ENCODE measurements at regions not wholly inside any gene's neighbourhood (a gene's known extent, or its start where the extent isn't known, plus 50 kb on each side); places are given as distances from the start of the nearest gene placed in this dataset.
"Not testable (repeated sequence)": the region's sequence is repeated elsewhere in the genome, so short reads cannot be mapped to it uniquely, and the experiment has no call there.

GRCh38 chr2:17012297-17012696 lies 346.7 kb upstream of the CYRIA start:
- Mint-ChIP-seq H3K27me3 (no peaks in the 10 kb centered on the region), H3K27ac (no peak overlapping the region), H3K9me3 (peaks cover 3% of the 10 kb centered on the region), H3K4me1 (no peaks in the 10 kb centered on the region), H3K4me3 (no peak overlapping the region), H3K36me3 (no peaks in the 10 kb centered on the region)
- DNase-seq: no peak
- CTCF ChIA-PET: no interaction called here

- CTCF ChIA-PET: no interaction called here
- Mint-ChIP-seq H3K4me1 (no peaks in the 10 kb centered on the region), H3K9me3 (no peaks in the 10 kb centered on the region)
Observed at GRCh38 chr2:17010104-17010503, 344.5 kb upstream of the CYRIA start.

GRCh38 chr2:17000184-17000482 lies 334.5 kb upstream of the CYRIA start:
- Mint-ChIP-seq H3K27ac (no peak overlapping the region), H3K4me1 (no peaks in the 10 kb centered on the region), H3K4me3 (no peak overlapping the region), H3K9me3 (peaks cover 11% of the 10 kb centered on the region), H3K27me3 (no peaks in the 10 kb centered on the region), H3K36me3 (no peaks in the 10 kb centered on the region)
- CTCF ChIA-PET: no interaction called here
- DNase-seq: no peak

More at GRCh38 chr2:17010104-17010503, 344.5 kb upstream of the CYRIA start:
- no peaks in the 10 kb centered on the region for H3K36me3 Mint-ChIP-seq
- no peak overlapping the region for H3K4me3 Mint-ChIP-seq
- DNase-seq: no peak
- no peak overlapping the region for H3K27ac Mint-ChIP-seq
- H3K27me3 Mint-ChIP-seq: no peaks in the 10 kb centered on the region

- Mint-ChIP-seq H3K27ac (no peak overlapping the region), H3K9me3 (peaks cover 13% of the 10 kb centered on the region), H3K36me3 (no peaks in the 10 kb centered on the region), H3K27me3 (no peaks in the 10 kb centered on the region), H3K4me1 (no peaks in the 10 kb centered on the region), H3K4me3 (no peak overlapping the region)
- no peak for DNase-seq
- CTCF ChIA-PET: no interaction called here
Observed at GRCh38 chr2:16999347-17000183, 333.9 kb upstream of the CYRIA start.

- Mint-ChIP-seq H3K4me3 (no peak overlapping the region), H3K4me1 (no peaks in the 10 kb centered on the region), H3K36me3 (no peaks in the 10 kb centered on the region), H3K27me3 (no peaks in the 10 kb centered on the region), H3K27ac (no peak overlapping the region), H3K9me3 (peaks cover 4% of the 10 kb centered on the region)
- DNase-seq: no peak
- CTCF ChIA-PET: no interaction called here
Observed at GRCh38 chr2:16978301-16978700, 312.7 kb upstream of the CYRIA start.

GRCh38 chr2:16974688-16975087 lies 309.1 kb upstream of the CYRIA start:
- no peak overlapping the region for H3K27ac Mint-ChIP-seq
- CTCF ChIA-PET: no interaction called here
- H3K4me1 Mint-ChIP-seq: no peaks in the 10 kb centered on the region
- H3K9me3 Mint-ChIP-seq: peaks cover 4% of the 10 kb centered on the region
- no peaks in the 10 kb centered on the region for H3K27me3 Mint-ChIP-seq
- DNase-seq: no peak
- H3K36me3 Mint-ChIP-seq: no peaks in the 10 kb centered on the region
- no peak overlapping the region for H3K4me3 Mint-ChIP-seq

GRCh38 chr2:16973586-16974286 lies 308.1 kb upstream of the CYRIA start:
- no peak overlapping the region for H3K4me3 Mint-ChIP-seq
- H3K9me3 Mint-ChIP-seq: peaks cover 4% of the 10 kb centered on the region
- DNase-seq: no peak
- no peaks in the 10 kb centered on the region for H3K36me3 Mint-ChIP-seq
- H3K4me1 Mint-ChIP-seq: no peaks in the 10 kb centered on the region
- CTCF ChIA-PET: no interaction called here
- H3K27ac Mint-ChIP-seq: no peak overlapping the region
- H3K27me3 Mint-ChIP-seq: no peaks in the 10 kb centered on the region

GRCh38 chr2:16972276-16972675 lies 306.6 kb upstream of the CYRIA start:
- Mint-ChIP-seq H3K9me3 (peaks cover under 1% of the 10 kb centered on the region), H3K36me3 (no peaks in the 10 kb centered on the region), H3K4me3 (no peak overlapping the region), H3K27ac (no peak overlapping the region), H3K4me1 (no peaks in the 10 kb centered on the region), H3K27me3 (no peaks in the 10 kb centered on the region)
- no peak for DNase-seq
- CTCF ChIA-PET: no interaction called here

- CTCF ChIA-PET: no interaction called here
- Mint-ChIP-seq H3K4me3 (no peak overlapping the region), H3K27me3 (no peaks in the 10 kb centered on the region), H3K9me3 (no peaks in the 10 kb centered on the region), H3K27ac (no peak overlapping the region), H3K4me1 (no peaks in the 10 kb centered on the region), H3K36me3 (no peaks in the 10 kb centered on the region)
- DNase-seq: no peak
Observed at GRCh38 chr2:16971722-16972234, 306.1 kb upstream of the CYRIA start.

GRCh38 chr2:16970948-16971347 lies 305.3 kb upstream of the CYRIA start:
- DNase-seq, H3K27ac Mint-ChIP-seq, H3K4me3 Mint-ChIP-seq, H3K36me3 Mint-ChIP-seq, CTCF ChIA-PET, H3K4me1 Mint-ChIP-seq, H3K27me3 Mint-ChIP-seq, H3K9me3 Mint-ChIP-seq: not testable (repeated sequence)

GRCh38 chr2:16962505-16962904 lies 296.9 kb upstream of the CYRIA start:
- no peak overlapping the region for H3K4me3 Mint-ChIP-seq
- H3K36me3 Mint-ChIP-seq: no peaks in the 10 kb centered on the region
- H3K27me3 Mint-ChIP-seq: no peaks in the 10 kb centered on the region
- no peak overlapping the region for H3K27ac Mint-ChIP-seq
- H3K4me1 Mint-ChIP-seq: no peaks in the 10 kb centered on the region
- DNase-seq: no peak
- CTCF ChIA-PET: no interaction called here
- no peaks in the 10 kb centered on the region for H3K9me3 Mint-ChIP-seq

- H3K27ac Mint-ChIP-seq: no peak overlapping the region
- no peaks in the 10 kb centered on the region for H3K36me3 Mint-ChIP-seq
- no peak for DNase-seq
- H3K4me1 Mint-ChIP-seq: no peaks in the 10 kb centered on the region
- no peaks in the 10 kb centered on the region for H3K27me3 Mint-ChIP-seq
- H3K4me3 Mint-ChIP-seq: no peak overlapping the region
- CTCF ChIA-PET: no interaction called here
- no peaks in the 10 kb centered on the region for H3K9me3 Mint-ChIP-seq
Observed at GRCh38 chr2:16960579-16960978, 294.9 kb upstream of the CYRIA start.

GRCh38 chr2:16958266-16958665 lies 292.6 kb upstream of the CYRIA start:
- DNase-seq: no peak
- Mint-ChIP-seq H3K9me3 (no peaks in the 10 kb centered on the region), H3K4me3 (no peak overlapping the region), H3K27me3 (no peaks in the 10 kb centered on the region), H3K4me1 (no peaks in the 10 kb centered on the region), H3K27ac (no peak overlapping the region), H3K36me3 (no peaks in the 10 kb centered on the region)
- CTCF ChIA-PET: no interaction called here

GRCh38 chr2:16952805-16953204 lies 287.2 kb upstream of the CYRIA start:
- H3K36me3 Mint-ChIP-seq: no peaks in the 10 kb centered on the region
- no peak overlapping the region for H3K4me3 Mint-ChIP-seq
- H3K9me3 Mint-ChIP-seq: no peaks in the 10 kb centered on the region
- DNase-seq: no peak
- no peak overlapping the region for H3K27ac Mint-ChIP-seq
- CTCF ChIA-PET: no interaction called here
- H3K4me1 Mint-ChIP-seq: no peaks in the 10 kb centered on the region
- H3K27me3 Mint-ChIP-seq: no peaks in the 10 kb centered on the region

- Mint-ChIP-seq H3K27ac (no peak overlapping the region), H3K36me3 (no peaks in the 10 kb centered on the region), H3K4me1 (no peaks in the 10 kb centered on the region), H3K27me3 (no peaks in the 10 kb centered on the region), H3K4me3 (no peak overlapping the region), H3K9me3 (peaks cover under 1% of the 10 kb centered on the region)
- no peak for DNase-seq
- CTCF ChIA-PET: no interaction called here
Observed at GRCh38 chr2:16952368-16952767, 286.7 kb upstream of the CYRIA start.
